Activated CD4-positive, alpha-beta memory T cell treated with anti-CD3 and anti-CD28 coated beads for 36 hours (primary cell): ENCODE measurements at regions not wholly inside any gene's neighbourhood (a gene's known extent, or its start where the extent isn't known, plus 50 kb on each side); places are given as distances from the start of the nearest gene placed in this dataset.
"Not testable (repeated sequence)": the region's sequence is repeated elsewhere in the genome, so short reads cannot be mapped to it uniquely, and the experiment has no call there.

Source experiments
- CTCF ChIA-PET: fragments of 350-600 bp; sonication (Branson Sonifier 250); formaldehyde crosslinking; loops from one replicate; lab custom pipeline; 2021; ENCODE audit warnings: antibody characterized with exemption, inconsistent platforms; lab: Charles Lee
- POLR2A ChIA-PET: fragments of 350-600 bp; sonication (Branson Sonifier 250); formaldehyde crosslinking; loops from one replicate; lab custom pipeline; 2021; ENCODE audit warnings: antibody characterized with exemption; lab: Charles Lee
- DNase-seq: peaks from one replicate; pipeline ENCODE4 v3.0.0-alpha.2; 2020
- H3K27ac Mint-ChIP-seq: one replicate; pipeline ENCODE4 v1.8.0; 2021; ENCODE audit warnings: mixed read lengths
- H3K27me3 Mint-ChIP-seq: one replicate; pipeline ENCODE4 v1.8.0; 2021; ENCODE audit warnings: mixed read lengths
- H3K36me3 Mint-ChIP-seq: one replicate; pipeline ENCODE4 v1.8.0; 2021; ENCODE audit warnings: mixed read lengths
- H3K4me1 Mint-ChIP-seq: one replicate; pipeline ENCODE4 v1.8.0; 2021; ENCODE audit warnings: low read depth, mixed read lengths
- H3K4me3 Mint-ChIP-seq: one replicate; pipeline ENCODE4 v1.8.0; 2021; ENCODE audit warnings: mild to moderate bottlenecking, mixed read lengths
- H3K9me3 Mint-ChIP-seq: one replicate; pipeline ENCODE4 v1.8.0; 2021; ENCODE audit warnings: mixed read lengths
- intact Hi-C: fragments of 100-400 bp; cut with micrococcal nuclease; formaldehyde crosslinking; loops from one replicate; pipeline ENCODE4 v1.15.1; 2023

DNA sequence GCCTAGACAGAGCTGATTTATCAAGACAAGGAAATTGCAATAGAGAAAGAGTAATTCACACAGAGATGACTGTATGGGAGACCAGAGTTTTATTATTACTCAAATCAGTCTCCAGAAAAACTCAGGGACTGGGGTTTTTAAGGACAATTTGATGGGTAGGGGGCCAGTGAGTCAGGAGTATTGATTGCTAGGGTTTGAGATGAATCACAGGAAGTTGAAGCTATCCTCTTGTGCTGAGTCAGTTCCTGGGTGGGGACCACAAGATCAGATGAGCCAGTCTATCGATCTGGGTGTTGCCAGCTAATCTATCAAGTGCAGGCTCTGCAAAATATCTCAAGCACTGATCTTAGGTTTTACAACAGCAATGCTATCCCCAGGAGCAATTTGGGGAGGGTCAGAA is 87.4 kb upstream of the TGIF2LY start:
- DNase-seq: peak; percentile 9
- H3K27me3 Mint-ChIP-seq, H3K4me1 Mint-ChIP-seq, H3K36me3 Mint-ChIP-seq, intact Hi-C loops, POLR2A ChIA-PET, H3K9me3 Mint-ChIP-seq, H3K4me3 Mint-ChIP-seq, CTCF ChIA-PET, H3K27ac Mint-ChIP-seq: not testable (repeated sequence)

DNA sequence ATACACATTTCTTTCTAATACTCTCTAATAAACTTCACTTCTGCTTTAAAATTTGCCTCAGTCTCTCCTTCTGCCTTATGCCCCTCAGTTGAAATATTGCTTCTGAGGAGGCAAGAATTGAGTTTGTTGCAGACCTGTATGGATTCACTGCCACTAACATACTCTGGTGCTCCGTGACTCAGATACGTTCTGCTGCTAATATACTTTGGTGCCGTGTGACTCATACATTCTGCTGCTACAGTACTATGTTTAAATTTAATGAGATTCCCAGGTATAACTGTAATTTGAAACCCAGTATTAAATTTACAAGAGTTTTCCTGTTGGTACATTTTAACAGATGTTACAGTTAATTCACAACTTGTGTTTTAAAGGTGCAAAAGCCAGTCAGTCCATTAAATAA is 84.3 kb upstream of the TGIF2LY start:
- H3K4me3 Mint-ChIP-seq, CTCF ChIA-PET, intact Hi-C loops, H3K36me3 Mint-ChIP-seq, POLR2A ChIA-PET, H3K27me3 Mint-ChIP-seq, H3K9me3 Mint-ChIP-seq, H3K4me1 Mint-ChIP-seq, H3K27ac Mint-ChIP-seq, DNase-seq: not testable (repeated sequence)

DNA sequence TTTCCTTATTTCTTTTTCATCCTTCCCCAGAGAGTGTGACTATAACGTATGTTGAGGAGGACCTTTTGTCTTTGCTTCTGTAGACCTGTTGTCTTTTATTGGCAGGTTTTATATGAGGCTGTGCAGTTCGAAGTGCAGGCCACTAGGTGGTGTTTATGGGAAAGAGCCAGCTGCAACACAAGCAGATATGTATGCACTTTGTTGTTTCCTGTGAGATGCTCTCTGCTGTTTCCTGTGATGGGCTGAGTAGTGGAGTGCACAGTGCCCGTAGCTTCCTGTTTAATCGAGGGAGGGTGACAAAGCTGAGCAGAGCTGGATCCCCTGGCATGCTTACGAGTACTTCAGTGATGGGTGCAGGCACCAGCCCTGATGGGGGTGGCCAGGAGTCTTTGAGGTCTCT is 51.8 kb upstream of the TGIF2LY start:
- H3K36me3 Mint-ChIP-seq, H3K4me3 Mint-ChIP-seq, H3K27ac Mint-ChIP-seq, intact Hi-C loops, POLR2A ChIA-PET, H3K9me3 Mint-ChIP-seq, H3K4me1 Mint-ChIP-seq, H3K27me3 Mint-ChIP-seq, CTCF ChIA-PET: not testable (repeated sequence)
- peak; percentile 21 for DNase-seq
